Right atrium auricular region (tissue), 2 donors: ENCODE measurements at regions not wholly inside any gene's neighbourhood (a gene's known extent, or its start where the extent isn't known, plus 50 kb on each side); places are given as distances from the start of the nearest gene placed in this dataset.

ENCODE experiments used
- DNase-seq: peaks from one replicate; pipeline ENCODE4 v3.0.0-alpha.2; 2019; ENCODE audit warnings: low spot score
- H3K27ac ChIP-seq, 2 donors: fragments of 200-600 bp; sonication (generic); 1 replicate in 1 of 2; 2 replicates in 1 of 2; pipeline ENCODE4 v1.5.1; 2016 to 2019
- H3K27me3 ChIP-seq, 2 donors: fragments of 200-600 bp; sonication (generic); one replicate each; pipeline versions ENCODE4 v1.5.1 to v1.6.0; 2017 to 2019
- H3K36me3 ChIP-seq: fragments of 200-600 bp; sonication (generic); one replicate; pipeline ENCODE4 v1.5.1; 2016
- H3K4me1 ChIP-seq, 2 donors: fragments of 200-600 bp; sonication (generic); one replicate each; pipeline versions ENCODE4 v1.5.1 to v1.6.0; 2017 to 2019
- H3K4me3 ChIP-seq, 2 donors: fragments of 200-600 bp; sonication (generic); 1 replicate in 1 of 2; 2 replicates in 1 of 2; pipeline ENCODE4 v1.5.1; 2017 to 2019; ENCODE audit warnings: mild to moderate bottlenecking in 1 of 2, moderate library complexity in 1 of 2
- H3K9me3 ChIP-seq, 2 donors: fragments of 200-600 bp; sonication (generic); one replicate each; pipeline ENCODE4 v1.5.1; 2019
- CTCF ChIP-seq, 2 donors: fragments of 200-600 bp; sonication (generic); IDR thresholded peaks; one replicate each; pipeline ENCODE4 v1.5.1; 2019; ENCODE audit warnings: antibody characterized with exemption in 2 of 2

- Histone ChIP-seq H3K9me3 (no peaks in the 10 kb centered on the region), H3K27ac (no peak overlapping the region), H3K4me1 (no peaks in the 10 kb centered on the region), H3K36me3 (no peaks in the 10 kb centered on the region), H3K4me3 (no peak overlapping the region), H3K27me3 (no peaks in the 10 kb centered on the region)
- no peak for DNase-seq
- TF ChIP-seq CTCF (IDR thresholded peaks at IDR 0.05) = no peak
These were observed 88.3 kb upstream of the PLEKHG7 start for GRCh38 chr12:92614502-92614901.

- Histone ChIP-seq H3K4me1 (no peaks in the 10 kb centered on the region), H3K9me3 (no peaks in the 10 kb centered on the region), H3K27ac (no peak overlapping the region), H3K27me3 (no peaks in the 10 kb centered on the region), H3K36me3 (no peaks in the 10 kb centered on the region), H3K4me3 (no peak overlapping the region)
- TF ChIP-seq CTCF (IDR thresholded peaks at IDR 0.05) = no peak
- no peak for DNase-seq
These were observed 88.8 kb upstream of the PLEKHG7 start for GRCh38 chr12:92614001-92614400.

GRCh38 chr12:92612611-92613010 lies 90.2 kb upstream of the PLEKHG7 start:
- H3K27ac ChIP-seq = no peak overlapping the region
- H3K4me3 ChIP-seq = no peak overlapping the region
- DNase-seq = no peak
- H3K9me3 ChIP-seq = no peaks in the 10 kb centered on the region
- no peaks in the 10 kb centered on the region for H3K36me3 ChIP-seq
- H3K4me1 ChIP-seq = no peaks in the 10 kb centered on the region
- no peaks in the 10 kb centered on the region for H3K27me3 ChIP-seq
- TF ChIP-seq CTCF (IDR thresholded peaks at IDR 0.05) = no peak

- no peaks in the 10 kb centered on the region for H3K36me3 ChIP-seq
- DNase-seq = no peak
- H3K9me3 ChIP-seq = no peaks in the 10 kb centered on the region
- TF ChIP-seq CTCF (IDR thresholded peaks at IDR 0.05) = peak in 1 of 2 donors; percentile 62
- no peak overlapping the region for H3K4me3 ChIP-seq
- H3K27ac ChIP-seq = no peak overlapping the region
- no peaks in the 10 kb centered on the region for H3K27me3 ChIP-seq
- no peaks in the 10 kb centered on the region for H3K4me1 ChIP-seq
These were observed 94.4 kb upstream of the PLEKHG7 start for GRCh38 chr12:92608151-92609091.

GRCh38 chr12:92606956-92607355 lies 95.8 kb upstream of the PLEKHG7 start:
- Histone ChIP-seq H3K27ac (no peak overlapping the region), H3K4me1 (no peaks in the 10 kb centered on the region), H3K36me3 (no peaks in the 10 kb centered on the region), H3K4me3 (no peak overlapping the region), H3K27me3 (no peaks in the 10 kb centered on the region), H3K9me3 (no peaks in the 10 kb centered on the region)
- no peak for TF ChIP-seq CTCF (IDR thresholded peaks at IDR 0.05)
- DNase-seq = no peak
